GM12874 (cell line): ENCODE measurements at regions not wholly inside any gene's neighbourhood (a gene's known extent, or its start where the extent isn't known, plus 50 kb on each side); places are given as distances from the start of the nearest gene placed in this dataset.

Experiments
- CTCF ChIP-seq: IDR thresholded peaks from 2 replicates; pipeline ENCODE4 v1.5.1; 2011; ENCODE audit warnings: low read depth, mild to moderate bottlenecking, control low read depth, low read length, moderate library complexity; ENCODE audit not compliant: insufficient read depth

- TF ChIP-seq CTCF, result no peak
Observed at GRCh38 chr4:123162859-123163258, 233.7 kb upstream of the SPRY1 start.

GRCh38 chr4:123163501-123163900 is 233.1 kb upstream of the SPRY1 start:
- TF ChIP-seq CTCF, result no peak

- no peak for TF ChIP-seq CTCF
Observed at GRCh38 chr4:123166023-123166422, 230.6 kb upstream of the SPRY1 start.

GRCh38 chr4:123167931-123168330 is 228.7 kb upstream of the SPRY1 start:
- no peak for TF ChIP-seq CTCF

GRCh38 chr4:123168812-123169211 is 227.8 kb upstream of the SPRY1 start:
- no peak for TF ChIP-seq CTCF

GRCh38 chr4:123170843-123171242 is 225.8 kb upstream of the SPRY1 start:
- TF ChIP-seq CTCF, result no peak

- no peak for TF ChIP-seq CTCF
Observed at GRCh38 chr4:123176605-123177004, 220.0 kb upstream of the SPRY1 start.

GRCh38 chr4:123182289-123182688 is 214.3 kb upstream of the SPRY1 start:
- no peak for TF ChIP-seq CTCF
